BLaER1 (cell line): ENCODE measurements at regions not wholly inside any gene's neighbourhood (a gene's known extent, or its start where the extent isn't known, plus 50 kb on each side); places are given as distances from the start of the nearest gene placed in this dataset.

ENCODE experiments used
- H3K27ac ChIP-seq: shearing (Covaris generic); formaldehyde crosslinking; 2 replicates; pipeline ENCODE4 v1.8.1; 2022
- H3K27me3 ChIP-seq: shearing (Covaris generic); formaldehyde crosslinking; 2 replicates; pipeline ENCODE4 v1.8.1; 2022
- H3K36me3 ChIP-seq: shearing (Covaris generic); formaldehyde crosslinking; 2 replicates; pipeline ENCODE4 v1.8.1; 2022
- H3K4me1 ChIP-seq: shearing (Covaris generic); formaldehyde crosslinking; 2 replicates; pipeline ENCODE4 v1.8.1; 2022
- H3K4me2 ChIP-seq: shearing (Covaris generic); formaldehyde crosslinking; 2 replicates; pipeline ENCODE4 v1.8.1; 2022
- H3K4me3 ChIP-seq: shearing (Covaris generic); formaldehyde crosslinking; 2 replicates; pipeline ENCODE4 v1.8.1; 2022
- H3K9ac ChIP-seq: shearing (Covaris generic); formaldehyde crosslinking; 2 replicates; pipeline ENCODE4 v1.8.1; 2022
- H3K9me3 ChIP-seq: shearing (Covaris generic); formaldehyde crosslinking; 2 replicates; pipeline ENCODE4 v1.8.1; 2022
- H4K20me1 ChIP-seq: shearing (Covaris generic); formaldehyde crosslinking; 2 replicates; pipeline ENCODE4 v1.8.1; 2022
- Cebpa-rat ChIP-seq: shearing (Covaris generic); IDR thresholded peaks from 2 replicates; pipeline ENCODE4 v1.8.1; 2022

GRCh38 chr1:231093156-231093922, 53.3 kb upstream of the FAM89A start:
- Histone ChIP-seq H3K4me1 (0 out of 2 replicates have a peak, but pooled peaks cover 5% of the 10 kb centered on the region), H3K9me3 (no peaks in the 10 kb centered on the region), H3K9ac (no peak overlapping the region), H4K20me1 (no peaks in the 10 kb centered on the region), H3K36me3 (no peaks in the 10 kb centered on the region), H3K4me3 (no peak overlapping the region), H3K27ac (no peak overlapping the region), H3K27me3 (no peaks in the 10 kb centered on the region), H3K4me2 (no peak overlapping the region)
- no peak for TF ChIP-seq Cebpa-rat

- no peaks in the 10 kb centered on the region for H3K27me3 ChIP-seq
Measured at GRCh38 chr1:231092380-231092779, 52.3 kb upstream of the FAM89A start.

GRCh38 chr1:231091831-231092301, 51.8 kb upstream of the FAM89A start:
- no peaks in the 10 kb centered on the region for H4K20me1 ChIP-seq
- H3K4me1 ChIP-seq = 0 out of 2 replicates have a peak, but pooled peaks cover 5% of the 10 kb centered on the region
- TF ChIP-seq Cebpa-rat = no peak
- H3K4me3 ChIP-seq = no peak overlapping the region
- no peak overlapping the region for H3K4me2 ChIP-seq
- no peak overlapping the region for H3K27ac ChIP-seq
- no peak overlapping the region for H3K9ac ChIP-seq
- no peaks in the 10 kb centered on the region for H3K27me3 ChIP-seq
- no peaks in the 10 kb centered on the region for H3K36me3 ChIP-seq
- H3K9me3 ChIP-seq = no peaks in the 10 kb centered on the region

More at GRCh38 chr1:231092380-231092779, 52.3 kb upstream of the FAM89A start:
- H3K4me3 ChIP-seq = no peak overlapping the region
- H3K9ac ChIP-seq = no peak overlapping the region
- no peaks in the 10 kb centered on the region for H3K36me3 ChIP-seq
- no peak overlapping the region for H3K27ac ChIP-seq
- no peaks in the 10 kb centered on the region for H4K20me1 ChIP-seq
- H3K9me3 ChIP-seq = no peaks in the 10 kb centered on the region
- H3K4me2 ChIP-seq = no peak overlapping the region
- 0 out of 2 replicates have a peak, but pooled peaks cover 5% of the 10 kb centered on the region for H3K4me1 ChIP-seq
- TF ChIP-seq Cebpa-rat = no peak

- no peaks in the 10 kb centered on the region for H4K20me1 ChIP-seq
- H3K4me3 ChIP-seq = no peak overlapping the region
- 0 out of 2 replicates have a peak, but pooled peaks cover 5% of the 10 kb centered on the region for H3K4me1 ChIP-seq
- H3K9me3 ChIP-seq = no peaks in the 10 kb centered on the region
- no peak overlapping the region for H3K9ac ChIP-seq
- no peaks in the 10 kb centered on the region for H3K36me3 ChIP-seq
- H3K27me3 ChIP-seq = no peaks in the 10 kb centered on the region
- H3K27ac ChIP-seq = no peak overlapping the region
- no peak for TF ChIP-seq Cebpa-rat
- H3K4me2 ChIP-seq = no peak overlapping the region
Measured at GRCh38 chr1:231091415-231091814, 51.4 kb upstream of the FAM89A start.
